Upper lobe of right lung (tissue), 1 donor: ENCODE measurements at regions not wholly inside any gene's neighbourhood (a gene's known extent, or its start where the extent isn't known, plus 50 kb on each side); places are given as distances from the start of the nearest gene placed in this dataset.
"Not testable (repeated sequence)": the region's sequence is repeated elsewhere in the genome, so short reads cannot be mapped to it uniquely, and the experiment has no call there.

Experiments
- ATAC-seq: fragments of 200-7000 bp; cut with Tn5 transposase; one replicate; pipeline ENCODE4 v1.9.1; 2020; ENCODE audit warnings: mild to moderate bottlenecking, moderate library complexity
- DNase-seq: peaks from one replicate; pipeline ENCODE4 v3.0.0-alpha.2; 2020
- H3K27ac ChIP-seq: fragments of 200-600 bp; one replicate; pipeline ENCODE4 v1.8.0; 2022
- H3K27me3 ChIP-seq: fragments of 200-600 bp; one replicate; pipeline ENCODE4 v1.8.0; 2022; ENCODE audit warnings: mild to moderate bottlenecking
- H3K36me3 ChIP-seq: fragments of 200-600 bp; one replicate; pipeline ENCODE4 v1.8.0; 2022
- H3K4me1 ChIP-seq: fragments of 200-600 bp; one replicate; pipeline ENCODE4 v1.8.0; 2022
- H3K4me3 ChIP-seq: fragments of 200-600 bp; one replicate; pipeline ENCODE4 v1.8.0; 2022; ENCODE audit warnings: mild to moderate bottlenecking
- H3K9me3 ChIP-seq: fragments of 200-600 bp; one replicate; pipeline ENCODE4 v1.8.0; 2022
- CTCF ChIP-seq: fragments of 200-600 bp; IDR thresholded peaks from one replicate; pipeline ENCODE4 v1.8.0; 2022; ENCODE audit warnings: antibody characterized with exemption
- intact Hi-C: fragments of 100-400 bp; cut with DNase I; formaldehyde crosslinking; loops from one replicate; pipeline ENCODE4 v1.11.0; 2022
- donor health status: DM: no; HTN: yes; CAD: no; lungs with severe emphysema.

- H3K36me3 ChIP-seq = no peaks in the 10 kb centered on the region
- ATAC-seq (no peak), DNase-seq (no peak)
- H3K9me3 ChIP-seq = no peaks in the 10 kb centered on the region
- intact Hi-C loops = no loop called here
- H3K4me1 ChIP-seq = no peaks in the 10 kb centered on the region
- no peaks in the 10 kb centered on the region for H3K27me3 ChIP-seq
- H3K27ac ChIP-seq = no peak overlapping the region
- TF ChIP-seq CTCF = no peak
- H3K4me3 ChIP-seq = no peak overlapping the region
Measured at GRCh38 chr14:41549821-41550607, 56.7 kb upstream of the LRFN5 start.

DNA sequence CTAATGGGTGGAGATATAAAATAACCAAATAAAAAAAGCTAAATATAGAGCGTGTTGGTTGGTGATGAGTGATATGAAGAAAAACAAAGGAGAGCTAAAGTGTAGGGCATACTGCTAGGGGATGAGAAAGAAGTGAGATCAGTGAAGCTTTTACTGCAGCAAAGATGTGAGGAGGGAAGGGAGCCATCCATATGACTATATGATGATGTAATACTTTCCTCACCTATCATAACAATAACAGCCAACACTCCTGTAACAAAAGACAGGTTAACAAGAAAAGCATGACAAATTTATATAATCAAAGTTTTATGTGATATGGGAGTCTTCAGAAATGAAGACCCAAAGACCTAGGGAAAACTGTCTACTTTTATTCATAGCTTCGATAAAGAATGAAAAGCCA lies 57.4 kb upstream of the LRFN5 start:
- Histone ChIP-seq H3K4me3 (no peak overlapping the region), H3K36me3 (no peaks in the 10 kb centered on the region), H3K27ac (no peak overlapping the region), H3K9me3 (no peaks in the 10 kb centered on the region), H3K27me3 (no peaks in the 10 kb centered on the region), H3K4me1 (no peaks in the 10 kb centered on the region)
- ATAC-seq (no peak), DNase-seq (no peak)
- no peak for TF ChIP-seq CTCF
- intact Hi-C loops = no loop called here

GRCh38 chr14:41548666-41549065 lies 58.0 kb upstream of the LRFN5 start:
- DNase-seq = no peak
- no peak for ATAC-seq
- Histone ChIP-seq H3K9me3 (no peaks in the 10 kb centered on the region), H3K4me3 (no peak overlapping the region), H3K4me1 (no peaks in the 10 kb centered on the region), H3K27me3 (no peaks in the 10 kb centered on the region), H3K36me3 (no peaks in the 10 kb centered on the region), H3K27ac (no peak overlapping the region)
- TF ChIP-seq CTCF = no peak
- intact Hi-C loops = no loop called here

DNA sequence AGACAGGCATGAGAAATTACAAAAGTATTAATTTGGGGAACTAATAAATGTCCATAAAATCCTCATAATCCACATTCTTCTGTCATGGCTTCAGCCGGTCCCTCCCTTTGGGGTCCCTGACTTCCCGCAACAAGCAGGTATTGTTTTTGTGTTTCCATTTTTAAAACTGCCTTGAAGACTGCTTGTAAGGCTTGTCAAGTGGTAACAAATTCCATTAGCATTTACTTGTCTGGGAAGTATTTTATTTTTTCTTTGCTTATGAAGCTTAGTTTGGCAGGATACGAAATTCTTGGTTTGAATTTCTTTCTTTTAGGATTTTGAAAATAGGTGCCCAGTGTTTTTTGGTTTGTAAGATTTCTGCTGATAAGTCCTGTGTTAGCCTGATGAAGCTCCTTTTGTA lies 65.3 kb upstream of the LRFN5 start:
- no peak overlapping the region for H3K4me3 ChIP-seq
- intact Hi-C loops = no loop called here
- no peaks in the 10 kb centered on the region for H3K27me3 ChIP-seq
- DNase-seq (no peak), ATAC-seq (no peak)
- H3K27ac ChIP-seq = no peak overlapping the region
- H3K9me3 ChIP-seq = peaks cover 5% of the 10 kb centered on the region
- H3K4me1 ChIP-seq = no peaks in the 10 kb centered on the region
- no peak for TF ChIP-seq CTCF
- H3K36me3 ChIP-seq = no peaks in the 10 kb centered on the region

GRCh38 chr14:41532255-41532654 lies 74.4 kb upstream of the LRFN5 start:
- DNase-seq (no peak), ATAC-seq (no peak)
- no peak for TF ChIP-seq CTCF
- Histone ChIP-seq H3K9me3 (no peaks in the 10 kb centered on the region), H3K27ac (no peak overlapping the region), H3K36me3 (no peaks in the 10 kb centered on the region), H3K27me3 (no peaks in the 10 kb centered on the region), H3K4me1 (no peaks in the 10 kb centered on the region), H3K4me3 (no peak overlapping the region)
- intact Hi-C loops = no loop called here

GRCh38 chr14:41521891-41522290 lies 84.8 kb upstream of the LRFN5 start:
- TF ChIP-seq CTCF = no peak
- intact Hi-C loops = no loop called here
- H3K27me3 ChIP-seq = no peaks in the 10 kb centered on the region
- no peaks in the 10 kb centered on the region for H3K4me1 ChIP-seq
- no peaks in the 10 kb centered on the region for H3K36me3 ChIP-seq
- H3K4me3 ChIP-seq = no peak overlapping the region
- no peak for DNase-seq
- H3K9me3 ChIP-seq = no peaks in the 10 kb centered on the region
- ATAC-seq = no peak
- H3K27ac ChIP-seq = no peak overlapping the region

DNA sequence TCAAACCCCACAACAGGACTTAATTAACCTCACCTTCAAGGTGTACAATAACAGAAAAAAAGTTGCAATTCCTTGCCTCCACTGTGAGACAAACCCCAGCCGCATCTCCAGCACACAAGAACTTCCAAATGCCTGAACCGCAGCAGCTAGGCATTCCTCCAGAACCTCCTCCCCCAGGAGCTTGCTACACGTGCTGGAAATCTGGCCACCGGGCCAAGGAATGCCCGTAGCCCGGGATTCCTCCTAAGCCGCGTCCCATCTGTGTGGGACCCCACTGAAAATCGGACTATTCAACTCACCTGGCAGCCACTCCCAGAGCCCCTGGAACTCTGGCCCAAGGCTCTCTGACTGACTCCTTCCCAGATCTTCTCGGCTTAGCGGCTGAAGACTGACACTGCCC lies 88.6 kb upstream of the LRFN5 start:
- ATAC-seq, H3K27ac ChIP-seq, H3K4me3 ChIP-seq, H3K4me1 ChIP-seq, intact Hi-C loops, H3K9me3 ChIP-seq, DNase-seq, H3K36me3 ChIP-seq, H3K27me3 ChIP-seq: not testable (repeated sequence)
